GM21528 (cell line): ENCODE measurements at regions not wholly inside any gene's neighbourhood (a gene's known extent, or its start where the extent isn't known, plus 50 kb on each side); places are given as distances from the start of the nearest gene placed in this dataset.
"Not testable (repeated sequence)": the region's sequence is repeated elsewhere in the genome, so short reads cannot be mapped to it uniquely, and the experiment has no call there.

Source experiments
- ATAC-seq: cut with Tn5 transposase; IDR thresholded peaks from one replicate; pipeline ENCODE4 v1.9.1; 2021; ENCODE audit warnings: mild to moderate bottlenecking, moderate library complexity; ENCODE audit not compliant: unreplicated experiment, low FRiP score

DNA sequence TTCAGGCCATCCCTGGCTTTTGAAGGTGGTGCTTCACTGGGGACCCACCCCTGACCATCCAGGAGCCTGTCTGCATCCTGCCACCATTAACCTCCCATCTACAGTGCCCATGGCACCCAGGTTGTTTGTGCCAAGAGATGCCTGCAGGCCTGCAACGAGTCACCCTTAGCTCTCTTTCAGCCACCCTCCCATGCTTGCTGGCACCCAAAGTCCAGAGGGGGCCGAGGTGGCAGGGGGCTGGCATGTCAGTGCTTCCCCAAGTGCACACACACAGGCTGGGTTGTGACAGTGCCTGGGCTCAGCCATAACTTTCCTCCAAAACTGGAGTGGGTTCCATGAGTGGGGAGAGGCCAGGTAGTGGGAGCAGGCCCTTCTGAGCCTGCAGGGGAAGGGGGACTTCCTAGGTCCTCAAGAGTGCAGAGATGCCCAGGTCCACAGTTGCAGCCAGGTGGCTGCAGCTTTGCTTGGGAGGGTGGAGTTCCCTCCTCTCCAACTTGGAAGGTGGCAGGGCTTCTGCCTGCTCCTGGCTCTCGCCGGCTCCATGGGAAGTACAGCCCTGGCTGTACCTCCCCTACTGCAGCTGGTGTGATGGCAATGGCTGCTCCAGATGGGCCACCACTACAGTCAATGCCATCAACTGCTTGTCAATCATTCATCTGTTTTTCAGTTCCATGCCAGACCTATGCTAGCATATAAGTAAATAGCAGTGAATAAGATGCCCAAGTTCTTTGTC lies 235.9 kb upstream of the GIMD1 start:
- ATAC-seq = no peak

GRCh38 chr4:106603471-106603870 lies 234.9 kb upstream of the GIMD1 start:
- ATAC-seq = no peak

DNA sequence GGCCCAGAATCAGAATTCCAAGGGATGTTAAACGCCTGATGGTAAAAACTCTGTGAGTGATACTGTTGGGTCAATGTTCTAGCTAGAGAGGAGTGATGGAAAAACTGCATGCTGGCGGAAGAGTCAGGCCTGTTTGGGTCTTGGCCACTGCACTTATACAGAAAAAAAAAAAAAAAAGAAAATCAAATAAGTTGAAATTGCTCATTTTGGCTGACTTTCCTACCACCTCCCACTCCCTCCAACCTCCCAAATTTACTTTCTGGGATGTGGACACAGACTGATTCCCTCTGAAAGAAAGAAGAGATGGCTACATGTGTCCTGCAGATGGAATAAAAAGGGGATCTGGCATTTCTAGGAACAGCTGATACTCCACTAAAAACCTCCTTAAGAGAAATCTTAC lies 234.1 kb upstream of the GIMD1 start:
- ATAC-seq = no peak

- no peak for ATAC-seq
These were observed 232.9 kb upstream of the GIMD1 start for GRCh38 chr4:106601519-106601918.

GRCh38 chr4:106595906-106596305 lies 227.3 kb upstream of the GIMD1 start:
- no peak for ATAC-seq

DNA sequence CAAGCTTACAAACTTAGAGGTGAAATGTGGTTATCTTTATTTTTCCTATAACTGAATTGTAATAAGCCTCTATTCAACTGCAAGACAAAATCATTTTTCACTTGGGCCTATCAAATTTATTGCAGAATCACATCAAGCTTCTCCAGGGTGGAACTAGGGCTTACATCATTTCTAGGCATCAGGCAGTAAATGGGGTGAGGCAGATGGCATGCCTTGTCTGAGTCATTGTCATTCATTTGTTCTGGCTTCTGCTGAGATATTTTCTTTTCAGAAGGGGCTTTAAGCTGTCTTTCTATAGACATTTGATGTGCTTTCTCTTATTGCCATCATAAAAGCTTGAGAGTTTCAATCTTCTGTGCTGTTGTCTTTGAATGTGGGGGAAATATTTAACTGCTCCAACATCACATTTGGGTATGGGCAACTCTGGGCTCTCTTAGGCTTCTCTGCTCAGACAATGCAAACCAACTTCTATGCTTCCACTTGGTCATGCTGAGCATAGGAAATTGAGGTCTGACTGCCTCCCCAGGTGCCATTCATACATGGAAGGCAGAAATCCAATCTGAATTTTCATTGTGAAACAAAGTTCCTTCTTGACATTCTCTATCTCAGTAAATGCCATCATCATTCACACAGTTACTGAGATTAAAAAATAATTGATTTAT lies 225.8 kb upstream of the GIMD1 start:
- ATAC-seq = no peak

GRCh38 chr4:106588891-106589290 lies 220.3 kb upstream of the GIMD1 start:
- ATAC-seq = no peak

- ATAC-seq = no peak
These were observed 219.0 kb upstream of the GIMD1 start for GRCh38 chr4:106587558-106587957.

DNA sequence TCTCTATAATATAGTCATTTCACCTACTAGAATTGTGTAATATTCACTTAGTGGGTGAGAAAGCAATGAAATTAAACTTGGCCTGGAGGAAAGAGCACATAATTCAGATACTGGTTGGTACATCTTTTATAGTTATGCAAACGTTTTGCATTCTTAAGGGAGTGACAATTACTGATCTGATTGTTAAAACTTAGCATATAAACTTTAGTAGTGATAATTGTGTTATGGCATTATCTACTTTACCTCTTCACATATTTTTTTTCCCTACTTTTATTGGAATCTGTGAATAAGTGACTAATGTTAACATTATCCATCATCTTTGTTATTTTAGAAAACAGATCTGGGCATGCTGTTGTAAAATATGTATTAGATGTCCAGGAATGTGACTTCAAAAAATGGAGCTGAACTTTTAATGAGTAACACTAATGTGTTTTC lies 217.4 kb upstream of the GIMD1 start:
- no peak for ATAC-seq

DNA sequence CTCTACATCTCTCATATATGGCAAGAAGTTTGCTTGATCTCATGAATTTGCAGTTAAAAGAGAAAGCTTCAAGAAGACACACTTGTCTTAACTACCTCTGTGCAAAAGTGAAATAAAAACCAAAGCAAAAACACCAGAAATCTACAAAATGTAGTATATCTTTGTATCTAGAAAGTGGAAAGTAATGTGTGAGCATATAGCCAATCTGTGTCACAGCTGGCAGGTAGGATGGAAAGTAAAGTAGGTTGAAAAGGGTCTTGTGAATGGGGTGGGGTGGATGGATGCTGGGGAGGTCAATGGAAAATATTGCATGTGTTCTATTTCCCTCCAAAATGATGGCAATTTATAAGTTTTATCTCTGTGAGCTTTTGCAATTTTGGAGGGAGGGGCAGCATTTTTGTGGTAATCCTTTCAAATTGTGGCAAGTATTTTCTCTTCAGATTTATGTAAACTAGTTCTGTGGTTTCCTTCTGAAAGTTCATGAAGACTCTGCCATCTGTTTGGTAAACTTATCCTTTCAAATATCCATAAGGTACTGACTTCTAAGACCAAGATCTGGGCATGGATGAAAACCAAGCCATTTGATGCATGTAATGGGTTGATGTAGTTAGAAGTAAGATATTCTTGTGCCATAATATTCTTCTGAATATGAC lies 215.9 kb upstream of the GIMD1 start:
- no peak for ATAC-seq

DNA sequence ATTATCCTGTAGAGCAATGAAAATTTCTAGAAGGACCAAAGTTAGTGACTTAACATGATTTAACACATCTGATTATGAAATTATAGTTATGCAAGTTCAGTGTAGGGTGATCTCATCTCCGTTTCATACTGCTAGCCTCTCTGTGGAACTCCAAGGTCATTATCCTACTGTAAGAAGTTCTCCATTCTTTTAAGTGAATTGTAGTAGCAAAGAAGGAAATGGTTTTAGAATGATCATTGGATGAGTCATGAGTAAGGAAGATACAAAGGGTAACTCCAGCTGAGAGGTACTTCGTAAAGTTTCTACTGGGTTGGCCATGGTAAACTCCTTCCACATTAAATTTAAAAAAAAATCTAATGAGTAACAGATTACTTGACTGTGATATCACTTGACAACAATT lies 215.0 kb upstream of the GIMD1 start:
- no peak for ATAC-seq

GRCh38 chr4:106583108-106583507 lies 214.5 kb upstream of the GIMD1 start:
- ATAC-seq = no peak

DNA sequence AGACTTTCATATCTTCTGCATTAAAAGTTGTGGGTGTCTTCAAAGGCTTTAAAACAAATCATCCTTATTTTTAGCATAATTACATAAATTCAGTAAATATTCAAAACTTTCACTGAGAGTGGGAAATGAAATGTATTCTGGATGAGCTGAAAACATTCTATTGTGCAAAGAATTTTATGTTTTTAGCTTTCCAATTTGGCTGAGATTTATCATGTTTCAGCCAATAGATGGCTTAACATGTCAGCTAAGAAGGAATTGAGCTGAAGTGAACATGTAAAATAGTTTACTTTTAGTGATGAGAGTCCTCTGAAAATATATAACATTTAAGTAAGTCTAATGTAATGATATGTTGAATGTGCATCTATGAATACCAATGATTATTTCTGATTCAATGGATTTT lies 213.5 kb upstream of the GIMD1 start:
- ATAC-seq = no peak

- ATAC-seq = no peak
These were observed 210.7 kb upstream of the GIMD1 start for GRCh38 chr4:106579236-106579635.

- no peak for ATAC-seq
These were observed 200.8 kb upstream of the GIMD1 start for GRCh38 chr4:106569146-106570031.

DNA sequence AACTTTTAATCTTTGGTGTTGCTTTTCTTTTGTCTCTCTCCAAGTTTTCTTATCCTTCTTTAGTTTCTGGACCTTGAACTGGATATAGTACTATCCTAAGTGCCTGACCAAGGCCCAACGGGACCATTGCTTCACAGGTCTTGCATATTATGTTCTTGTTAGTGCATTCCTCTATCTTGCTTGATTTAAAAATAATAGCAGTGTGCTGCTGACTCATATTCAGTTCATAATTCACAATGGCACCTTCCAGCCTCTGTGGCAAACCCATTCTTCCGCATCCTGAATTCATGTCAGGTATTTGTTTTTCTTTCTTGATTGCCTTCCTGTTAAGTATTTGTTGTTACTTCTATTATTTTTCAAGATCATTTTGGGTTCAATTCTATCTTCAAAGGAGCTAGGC lies 197.1 kb upstream of the GIMD1 start:
- ATAC-seq = no peak

- not testable (repeated sequence) for ATAC-seq
These were observed 195.1 kb upstream of the GIMD1 start for GRCh38 chr4:106563637-106564036.

DNA sequence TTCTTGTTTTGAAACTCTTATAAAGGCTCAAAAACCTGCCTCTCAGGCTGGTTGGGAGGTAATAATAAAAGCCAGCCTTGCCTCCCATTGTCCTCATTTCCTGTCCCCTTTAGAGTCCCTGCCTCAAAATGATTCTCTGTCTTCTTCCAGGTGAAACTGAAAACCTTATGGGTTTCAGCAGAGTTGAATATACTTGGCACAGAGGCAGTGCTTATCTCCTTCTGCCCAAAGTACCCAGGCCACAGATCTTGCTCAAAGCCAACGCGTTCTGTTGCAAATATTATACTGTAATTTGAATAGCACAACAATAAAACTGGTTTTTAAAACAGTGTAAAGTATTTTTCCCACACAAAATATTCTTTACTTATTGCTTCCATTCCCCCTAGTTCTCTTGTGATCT lies 183.1 kb upstream of the GIMD1 start:
- no peak for ATAC-seq

GRCh38 chr4:106548446-106549044 lies 180.0 kb upstream of the GIMD1 start:
- no peak for ATAC-seq

- ATAC-seq = no peak
These were observed 177.8 kb upstream of the GIMD1 start for GRCh38 chr4:106546370-106546769.
